Upper lobe of left lung (tissue), 6 donors: ENCODE measurements at regions not wholly inside any gene's neighbourhood (a gene's known extent, or its start where the extent isn't known, plus 50 kb on each side); places are given as distances from the start of the nearest gene placed in this dataset.

Experiments used
- ATAC-seq, 2 donors: fragments of 200-7000 bp; cut with Tn5 transposase; one replicate each; pipeline ENCODE4 v1.9.1; 2022; ENCODE audit warnings: mild to moderate bottlenecking in 2 of 2, moderate library complexity in 2 of 2; ENCODE audit not compliant: low FRiP score in 2 of 2
- DNase-seq, 2 donors: peaks; one replicate each; pipeline ENCODE4 v3.0.0-alpha.2; 2019 to 2020
- H3K27ac ChIP-seq, 4 donors: fragments of 200-600 bp; sonication (generic); one replicate each; pipeline ENCODE4 v1.5.1; 2016 to 2019
- H3K27me3 ChIP-seq, 4 donors: fragments of 200-600 bp; sonication (generic); one replicate each; pipeline ENCODE4 v1.5.1; 2017 to 2019
- H3K36me3 ChIP-seq, 4 donors: fragments of 200-600 bp; sonication (generic); one replicate each; pipeline ENCODE4 v1.5.1; 2016 to 2019
- H3K4me1 ChIP-seq, 4 donors: fragments of 200-600 bp; sonication (generic); one replicate each; pipeline ENCODE4 v1.5.1; 2018 to 2019
- H3K4me3 ChIP-seq, 4 donors: fragments of 200-600 bp; sonication (generic); one replicate each; pipeline ENCODE4 v1.5.1; 2017 to 2019; ENCODE audit warnings: mild to moderate bottlenecking in 2 of 4, moderate library complexity in 1 of 4
- H3K9me3 ChIP-seq, 4 donors: fragments of 200-600 bp; sonication (generic); one replicate each; pipeline ENCODE4 v1.5.1; 2018 to 2019
- CTCF ChIP-seq, 6 experiments: fragments of 450-650 bp in 4 of 6; fragments of 200-600 bp in 2 of 6; sonication (generic) in 2 of 6; IDR thresholded peaks; one replicate each; pipeline ENCODE4 v1.5.1; 2016 to 2019; ENCODE audit warnings: antibody characterized with exemption in 6 of 6
- EP300 ChIP-seq, 4 donors: sonication (generic); formaldehyde crosslinking; IDR thresholded peaks; one replicate each; pipeline ENCODE4 v1.5.1; 2017; ENCODE audit warnings: antibody characterized with exemption in 4 of 4, control low read depth in 2 of 4
- POLR2A ChIP-seq, 4 donors: fragments of 450-650 bp; IDR thresholded peaks; one replicate each; pipeline ENCODE4 v1.5.1; 2016 to 2017; ENCODE audit warnings: antibody characterized with exemption in 4 of 4, mild to moderate bottlenecking in 2 of 4
- POLR2AphosphoS5 ChIP-seq, 2 donors: sonication (generic); formaldehyde crosslinking; IDR thresholded peaks; one replicate each; pipeline ENCODE4 v1.5.1; 2017; ENCODE audit warnings: antibody characterized with exemption in 2 of 2
- WGBS, 2 donors: methylation state at CpG; one replicate each; pipeline ENCODE4 v1.1.5; 2017 to 2018; 5-methylcytosine and 5-hydroxymethylcytosine counted together
- donor health status: DM: no; HTN: no; CAD: no; lungs with moderate emphysema.
- donor health status: DM: no; HTN: yes; CAD: no; lungs with severe emphysema.

DNA sequence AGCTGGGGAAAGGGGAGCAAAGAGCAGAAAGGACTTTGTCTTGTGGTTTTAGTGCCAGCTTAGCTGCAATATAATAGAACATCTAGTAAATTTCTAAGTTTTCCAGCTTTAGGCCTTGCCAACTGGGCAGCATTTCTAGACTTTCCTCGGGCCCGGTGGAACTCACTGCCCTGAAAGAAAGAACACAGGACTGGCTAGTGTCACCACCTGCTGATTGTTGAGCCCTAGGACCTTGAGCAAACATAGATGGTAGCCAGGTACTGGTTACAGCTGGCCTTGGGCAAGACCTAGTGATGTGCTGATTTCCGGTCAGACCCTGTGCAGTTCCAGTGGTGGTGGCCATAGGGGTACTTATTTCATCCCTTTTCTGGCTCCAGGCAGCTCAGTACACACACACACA is 753.2 kb upstream of the B3GALT2 start:
- TF ChIP-seq CTCF (IDR thresholded peaks at IDR 0.05) (no peak), POLR2A (IDR thresholded peaks at IDR 0.05) (no peak), EP300 (IDR thresholded peaks at IDR 0.05) (no peak), POLR2AphosphoS5 (IDR thresholded peaks at IDR 0.05) (no peak)
- Histone ChIP-seq H3K9me3 (no peaks in the 10 kb centered on the region), H3K27ac (no peak overlapping the region), H3K36me3 (no peaks in the 10 kb centered on the region), H3K27me3 (no peaks in the 10 kb centered on the region), H3K4me3 (no peak overlapping the region), H3K4me1 (no peaks in the 10 kb centered on the region)
- DNase-seq = no peak
- no peak for ATAC-seq
- WGBS, 2 donors = 100% methylated on average over 1 to 3 of the region's 3 CpGs

- 84 to 100% methylated on average over 1 of the region's 1 CpG for WGBS, 2 donors
- DNase-seq (no peak), ATAC-seq (no peak)
- no peak for TF ChIP-seq EP300 (IDR thresholded peaks at IDR 0.05)
- TF ChIP-seq POLR2A (IDR thresholded peaks at IDR 0.05) = no peak
- no peak for TF ChIP-seq CTCF (IDR thresholded peaks at IDR 0.05)
- TF ChIP-seq POLR2AphosphoS5 (IDR thresholded peaks at IDR 0.05) = no peak
- Histone ChIP-seq H3K4me1 (no peaks in the 10 kb centered on the region), H3K9me3 (no peaks in the 10 kb centered on the region), H3K36me3 (no peaks in the 10 kb centered on the region), H3K27me3 (no peaks in the 10 kb centered on the region), H3K27ac (no peak overlapping the region), H3K4me3 (no peak overlapping the region)
Measured at GRCh38 chr1:193937308-193937707, 750.9 kb upstream of the B3GALT2 start.

DNA sequence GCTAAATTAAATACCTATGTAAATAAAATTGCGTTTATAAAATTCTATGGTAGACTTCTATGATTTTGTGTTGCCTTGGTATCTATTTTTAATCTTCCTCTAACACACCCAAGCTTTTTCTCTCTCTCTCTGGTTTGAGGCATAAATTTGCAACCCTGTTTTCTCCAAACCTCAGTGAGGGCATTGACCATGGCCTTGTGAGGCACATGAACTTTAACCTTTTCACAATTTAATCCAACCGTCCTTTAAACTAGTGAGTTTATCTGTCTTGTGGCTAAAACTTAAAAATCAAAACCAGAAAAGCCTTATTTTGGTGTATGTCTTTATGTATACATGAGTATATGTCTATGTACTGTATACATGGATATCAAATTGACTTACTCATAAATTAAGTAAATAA is 746.6 kb upstream of the B3GALT2 start:
- 82 to 86% methylated on average over 2 of the region's 2 CpGs for WGBS, 2 donors
- DNase-seq (no peak), ATAC-seq (no peak)
- TF ChIP-seq POLR2A (IDR thresholded peaks at IDR 0.05) (no peak), POLR2AphosphoS5 (IDR thresholded peaks at IDR 0.05) (no peak), EP300 (IDR thresholded peaks at IDR 0.05) (no peak), CTCF (IDR thresholded peaks at IDR 0.05) (no peak)
- Histone ChIP-seq H3K9me3 (peaks cover 0 to 5% (median 0%) of the 10 kb centered on the region in 4 donors), H3K4me3 (no peak overlapping the region), H3K36me3 (no peaks in the 10 kb centered on the region), H3K27me3 (no peaks in the 10 kb centered on the region), H3K4me1 (no peaks in the 10 kb centered on the region), H3K27ac (no peak overlapping the region)

GRCh38 chr1:193931356-193931755 is 744.9 kb upstream of the B3GALT2 start:
- Histone ChIP-seq H3K27ac (no peak overlapping the region), H3K27me3 (no peaks in the 10 kb centered on the region), H3K4me1 (no peaks in the 10 kb centered on the region), H3K9me3 (peaks cover 0 to 12% (median 6%) of the 10 kb centered on the region in 4 donors), H3K36me3 (no peaks in the 10 kb centered on the region), H3K4me3 (no peak overlapping the region)
- 93% methylated on average over 8 of the region's 8 CpGs for WGBS, 2 donors
- DNase-seq (no peak), ATAC-seq (no peak)
- no peak for TF ChIP-seq POLR2AphosphoS5 (IDR thresholded peaks at IDR 0.05)
- no peak for TF ChIP-seq POLR2A (IDR thresholded peaks at IDR 0.05)
- no peak for TF ChIP-seq CTCF (IDR thresholded peaks at IDR 0.05)
- TF ChIP-seq EP300 (IDR thresholded peaks at IDR 0.05) = no peak

GRCh38 chr1:193929374-193930033 is 743.1 kb upstream of the B3GALT2 start:
- Histone ChIP-seq H3K36me3 (no peaks in the 10 kb centered on the region), H3K4me1 (no peaks in the 10 kb centered on the region), H3K9me3 (peaks cover 0 to 12% (median 6%) of the 10 kb centered on the region in 4 donors), H3K27me3 (no peaks in the 10 kb centered on the region), H3K4me3 (no peak overlapping the region), H3K27ac (no peak overlapping the region)
- no peak for DNase-seq
- ATAC-seq = no peak
- TF ChIP-seq CTCF (IDR thresholded peaks at IDR 0.05) (no peak), POLR2AphosphoS5 (IDR thresholded peaks at IDR 0.05) (no peak), EP300 (IDR thresholded peaks at IDR 0.05) (no peak), POLR2A (IDR thresholded peaks at IDR 0.05) (no peak)
- 79 to 83% methylated on average over 4 of the region's 4 CpGs for WGBS, 2 donors
